ENCODE measurements at regions not wholly inside any gene's neighbourhood (a gene's known extent, or its start where the extent isn't known, plus 50 kb on each side); places are given as distances from the start of the nearest gene placed in this dataset.

GRCh38 chr2:71923143-71923525 lies 224.5 kb downstream of the CYP26B1 start:
- TF ChIP-seq CTCF (IDR thresholded peaks at IDR 0.05) = no peak

GRCh38 chr2:71922499-71923142 lies 225.0 kb downstream of the CYP26B1 start:
- no peak for TF ChIP-seq CTCF (IDR thresholded peaks at IDR 0.05)

GRCh38 chr2:71922091-71922490 lies 225.6 kb downstream of the CYP26B1 start:
- no peak for TF ChIP-seq CTCF (IDR thresholded peaks at IDR 0.05)

GRCh38 chr2:71919708-71920107 lies 228.0 kb downstream of the CYP26B1 start:
- TF ChIP-seq CTCF (IDR thresholded peaks at IDR 0.05) = no peak

- TF ChIP-seq CTCF (IDR thresholded peaks at IDR 0.05) = no peak
These were observed 237.4 kb downstream of the CYP26B1 start for GRCh38 chr2:71910277-71910676.

- no peak for TF ChIP-seq CTCF (IDR thresholded peaks at IDR 0.05)
These were observed 238.9 kb downstream of the CYP26B1 start for GRCh38 chr2:71908798-71909197.

- no peak for TF ChIP-seq CTCF (IDR thresholded peaks at IDR 0.05)
These were observed 240.2 kb downstream of the CYP26B1 start for GRCh38 chr2:71907503-71907902.
